GM23248 (cell line): ENCODE measurements at regions not wholly inside any gene's neighbourhood (a gene's known extent, or its start where the extent isn't known, plus 50 kb on each side); places are given as distances from the start of the nearest gene placed in this dataset.

Experiments used
- EZH2 ChIP-seq: fragments of 200-600 bp; sonication (generic); IDR thresholded peaks from 2 replicates; pipeline ENCODE4 v1.6.1; 2018; ENCODE audit warnings: antibody characterized with exemption, mild to moderate bottlenecking; ENCODE audit not compliant: insufficient read depth, poor library complexity, severe bottlenecking
- EZH2phosphoT487 ChIP-seq: fragments of 200-600 bp; sonication (generic); IDR thresholded peaks from 2 replicates; pipeline ENCODE4 v1.6.1; 2018; ENCODE audit warnings: antibody characterized with exemption, moderate library complexity, mild to moderate bottlenecking, low read depth; ENCODE audit not compliant: insufficient read depth

- TF ChIP-seq EZH2, result no peak
- no peak for TF ChIP-seq EZH2phosphoT487
These were observed 828.2 kb upstream of the MAP3K7 start for GRCh38 chr6:91415031-91415605.
